Upper lobe of left lung (tissue), 6 donors: ENCODE measurements at regions not wholly inside any gene's neighbourhood (a gene's known extent, or its start where the extent isn't known, plus 50 kb on each side); places are given as distances from the start of the nearest gene placed in this dataset.

ENCODE experiments used
- ATAC-seq, 2 donors: fragments of 200-7000 bp; cut with Tn5 transposase; one replicate each; pipeline ENCODE4 v1.9.1; 2022; ENCODE audit warnings: mild to moderate bottlenecking in 2 of 2, moderate library complexity in 2 of 2; ENCODE audit not compliant: low FRiP score in 2 of 2
- DNase-seq, 2 donors: peaks; one replicate each; pipeline ENCODE4 v3.0.0-alpha.2; 2019 to 2020
- H3K27ac ChIP-seq, 4 donors: fragments of 200-600 bp; sonication (generic); one replicate each; pipeline ENCODE4 v1.5.1; 2016 to 2019
- H3K27me3 ChIP-seq, 4 donors: fragments of 200-600 bp; sonication (generic); one replicate each; pipeline ENCODE4 v1.5.1; 2017 to 2019
- H3K36me3 ChIP-seq, 4 donors: fragments of 200-600 bp; sonication (generic); one replicate each; pipeline ENCODE4 v1.5.1; 2016 to 2019
- H3K4me1 ChIP-seq, 4 donors: fragments of 200-600 bp; sonication (generic); one replicate each; pipeline ENCODE4 v1.5.1; 2018 to 2019
- H3K4me3 ChIP-seq, 4 donors: fragments of 200-600 bp; sonication (generic); one replicate each; pipeline ENCODE4 v1.5.1; 2017 to 2019; ENCODE audit warnings: mild to moderate bottlenecking in 2 of 4, moderate library complexity in 1 of 4
- H3K9me3 ChIP-seq, 4 donors: fragments of 200-600 bp; sonication (generic); one replicate each; pipeline ENCODE4 v1.5.1; 2018 to 2019
- CTCF ChIP-seq, 6 experiments: fragments of 450-650 bp in 4 of 6; fragments of 200-600 bp in 2 of 6; sonication (generic) in 2 of 6; IDR thresholded peaks; one replicate each; pipeline ENCODE4 v1.5.1; 2016 to 2019; ENCODE audit warnings: antibody characterized with exemption in 6 of 6
- EP300 ChIP-seq, 4 donors: sonication (generic); formaldehyde crosslinking; IDR thresholded peaks; one replicate each; pipeline ENCODE4 v1.5.1; 2017; ENCODE audit warnings: antibody characterized with exemption in 4 of 4, control low read depth in 2 of 4
- POLR2A ChIP-seq, 4 donors: fragments of 450-650 bp; IDR thresholded peaks; one replicate each; pipeline ENCODE4 v1.5.1; 2016 to 2017; ENCODE audit warnings: antibody characterized with exemption in 4 of 4, mild to moderate bottlenecking in 2 of 4
- POLR2AphosphoS5 ChIP-seq, 2 donors: sonication (generic); formaldehyde crosslinking; IDR thresholded peaks; one replicate each; pipeline ENCODE4 v1.5.1; 2017; ENCODE audit warnings: antibody characterized with exemption in 2 of 2
- WGBS, 2 donors: methylation state at CpG; one replicate each; pipeline ENCODE4 v1.1.5; 2017 to 2018; 5-methylcytosine and 5-hydroxymethylcytosine counted together
- donor health status: DM: no; HTN: no; CAD: no; lungs with moderate emphysema.
- donor health status: DM: no; HTN: yes; CAD: no; lungs with severe emphysema.

GRCh38 chr3:104785947-104786346 is 580.8 kb upstream of the ALCAM start:
- H3K27ac ChIP-seq, result no peak overlapping the region
- no peaks in the 10 kb centered on the region for H3K36me3 ChIP-seq
- no peak for TF ChIP-seq EP300 (IDR thresholded peaks at IDR 0.05)
- no peak for TF ChIP-seq POLR2A (IDR thresholded peaks at IDR 0.05)
- no peak for TF ChIP-seq CTCF (IDR thresholded peaks at IDR 0.05)
- no peak for TF ChIP-seq POLR2AphosphoS5 (IDR thresholded peaks at IDR 0.05)
- no peaks in the 10 kb centered on the region for H3K27me3 ChIP-seq
- 76 to 79% methylated on average over 5 of the region's 5 CpGs for WGBS, 2 donors
- H3K4me3 ChIP-seq, result no peak overlapping the region
- H3K9me3 ChIP-seq, result no peaks in the 10 kb centered on the region
- no peaks in the 10 kb centered on the region for H3K4me1 ChIP-seq
- ATAC-seq (no peak), DNase-seq (no peak)

- Histone ChIP-seq H3K27ac (no peak overlapping the region), H3K27me3 (no peaks in the 10 kb centered on the region), H3K4me3 (no peak overlapping the region), H3K9me3 (no peaks in the 10 kb centered on the region), H3K36me3 (no peaks in the 10 kb centered on the region), H3K4me1 (no peaks in the 10 kb centered on the region)
- TF ChIP-seq POLR2AphosphoS5 (IDR thresholded peaks at IDR 0.05) (no peak), EP300 (IDR thresholded peaks at IDR 0.05) (no peak), POLR2A (IDR thresholded peaks at IDR 0.05) (no peak), CTCF (IDR thresholded peaks at IDR 0.05) (no peak)
- DNase-seq (no peak), ATAC-seq (no peak)
Measured at GRCh38 chr3:104787306-104787705, 579.4 kb upstream of the ALCAM start.

- H3K4me1 ChIP-seq, result no peaks in the 10 kb centered on the region
- no peak overlapping the region for H3K27ac ChIP-seq
- H3K36me3 ChIP-seq, result no peaks in the 10 kb centered on the region
- H3K27me3 ChIP-seq, result no peaks in the 10 kb centered on the region
- TF ChIP-seq CTCF (IDR thresholded peaks at IDR 0.05) (no peak), EP300 (IDR thresholded peaks at IDR 0.05) (no peak), POLR2A (IDR thresholded peaks at IDR 0.05) (no peak), POLR2AphosphoS5 (IDR thresholded peaks at IDR 0.05) (no peak)
- no peaks in the 10 kb centered on the region for H3K9me3 ChIP-seq
- no peak for ATAC-seq
- no peak overlapping the region for H3K4me3 ChIP-seq
- DNase-seq, result no peak
Measured at GRCh38 chr3:104788807-104789206, 577.9 kb upstream of the ALCAM start.

- TF ChIP-seq CTCF (IDR thresholded peaks at IDR 0.05) (no peak), EP300 (IDR thresholded peaks at IDR 0.05) (no peak), POLR2A (IDR thresholded peaks at IDR 0.05) (no peak), POLR2AphosphoS5 (IDR thresholded peaks at IDR 0.05) (no peak)
- no peaks in the 10 kb centered on the region for H3K4me1 ChIP-seq
- H3K36me3 ChIP-seq, result no peaks in the 10 kb centered on the region
- 30 to 50% methylated on average over 1 of the region's 1 CpG for WGBS, 2 donors
- H3K4me3 ChIP-seq, result no peak overlapping the region
- H3K27ac ChIP-seq, result no peak overlapping the region
- no peaks in the 10 kb centered on the region for H3K27me3 ChIP-seq
- no peak for ATAC-seq
- no peaks in the 10 kb centered on the region for H3K9me3 ChIP-seq
- DNase-seq, result no peak
Measured at GRCh38 chr3:104791331-104791730, 575.4 kb upstream of the ALCAM start.

- Histone ChIP-seq H3K36me3 (no peaks in the 10 kb centered on the region), H3K27me3 (no peaks in the 10 kb centered on the region), H3K4me1 (no peaks in the 10 kb centered on the region), H3K4me3 (no peak overlapping the region), H3K9me3 (no peaks in the 10 kb centered on the region), H3K27ac (no peak overlapping the region)
- DNase-seq (no peak), ATAC-seq (no peak)
- 79 to 88% methylated on average over 5 of the region's 5 CpGs for WGBS, 2 donors
- TF ChIP-seq POLR2AphosphoS5 (IDR thresholded peaks at IDR 0.05) (no peak), CTCF (IDR thresholded peaks at IDR 0.05) (no peak), POLR2A (IDR thresholded peaks at IDR 0.05) (no peak), EP300 (IDR thresholded peaks at IDR 0.05) (no peak)
Measured at GRCh38 chr3:104796556-104796955, 570.2 kb upstream of the ALCAM start.
